WTC11 (cell line): ENCODE measurements at regions not wholly inside any gene's neighbourhood (a gene's known extent, or its start where the extent isn't known, plus 50 kb on each side); places are given as distances from the start of the nearest gene placed in this dataset.

Experiments used
- CTCF ChIP-seq: fragments of 200-600 bp; IDR thresholded peaks from 2 replicates; pipeline ENCODE4 v1.8.0; 2022; ENCODE audit warnings: antibody characterized with exemption
- MLX ChIP-seq: sonication (generic); formaldehyde crosslinking; IDR thresholded peaks from 2 replicates; pipeline ENCODE4 v1.8.1; 2023; ENCODE audit warnings: mild to moderate bottlenecking, missing genetic modification reagents, moderate library complexity
- MXD4 ChIP-seq: fragments of 250-450 bp; sonication (Bioruptor Pico); IDR thresholded peaks from 2 replicates; pipeline ENCODE4 v1.8.0; 2021; ENCODE audit warnings: mild to moderate bottlenecking, moderate library complexity, borderline replicate concordance
- TEAD4 ChIP-seq: sonication (generic); formaldehyde crosslinking; IDR thresholded peaks from 2 replicates; pipeline ENCODE4 v1.8.0; 2022; ENCODE audit warnings: mild to moderate bottlenecking, missing genetic modification reagents

DNA sequence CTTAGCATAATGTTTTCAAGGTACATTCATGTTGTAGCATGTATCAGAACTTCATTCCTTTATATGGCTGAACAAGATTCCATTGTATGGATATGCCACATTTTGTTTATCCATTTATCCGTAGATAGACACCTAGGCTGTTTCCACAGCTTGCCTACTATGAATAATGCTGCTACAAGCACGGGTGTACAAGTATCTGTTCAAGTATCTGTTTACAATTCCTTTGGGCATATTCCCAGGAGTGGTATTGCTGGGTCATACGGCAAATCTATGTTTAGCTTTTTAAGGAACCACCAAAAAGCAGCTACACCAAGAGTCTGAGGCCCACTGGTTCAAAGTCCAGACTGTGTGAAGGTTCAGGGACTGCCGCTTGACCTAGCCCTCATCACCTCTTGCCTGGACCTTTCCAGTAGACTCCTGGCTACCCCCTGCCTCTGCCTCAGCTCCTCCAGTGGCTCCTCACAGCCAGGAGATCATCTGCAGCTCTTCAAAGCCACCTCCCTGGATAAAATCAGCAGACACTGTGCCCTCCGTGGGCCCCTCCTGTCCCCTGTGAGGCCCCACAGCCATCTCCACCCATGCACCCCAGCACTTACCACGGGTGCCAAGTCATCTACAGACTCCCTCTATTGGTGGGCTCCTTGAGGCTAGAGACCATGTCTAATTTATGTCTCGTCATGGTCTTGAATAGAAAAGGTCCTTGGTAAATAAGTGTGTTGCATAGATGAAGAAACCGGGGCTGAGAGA, 160.3 kb downstream of the MN1 start:
- no peak for TF ChIP-seq MXD4 (CRISPR knock-in tag)
- TF ChIP-seq CTCF: no peak
- no peak for TF ChIP-seq TEAD4 (CRISPR knock-in tag)
- no peak for TF ChIP-seq MLX
